ENCODE measurements at regions not wholly inside any gene's neighbourhood (a gene's known extent, or its start where the extent isn't known, plus 50 kb on each side); places are given as distances from the start of the nearest gene placed in this dataset.

DNA sequence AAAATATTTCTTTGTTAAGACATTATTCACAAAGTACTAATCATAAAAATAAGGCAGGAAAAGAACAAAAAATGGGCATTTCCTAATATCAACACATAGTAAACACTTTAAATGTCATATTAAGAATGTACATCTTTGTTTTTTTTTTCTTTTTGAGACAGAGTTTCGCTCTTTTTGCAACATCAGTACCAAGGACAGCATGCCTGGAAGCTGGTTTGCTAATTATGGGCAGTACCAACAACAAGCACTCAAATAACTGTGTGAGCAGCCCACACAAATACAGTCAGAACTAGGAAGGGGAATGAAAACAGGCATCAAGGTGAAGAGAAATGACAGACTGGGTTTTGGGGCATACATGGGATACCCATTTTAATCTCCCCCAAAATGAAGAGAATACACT lies 788.0 kb upstream of the SLITRK1 start:
- no peak overlapping the region for H3K4me3 ChIP-seq (ENCODE audit: low read depth, low read length)
- H3K36me3 ChIP-seq, result no peaks in the 10 kb centered on the region
- H3K27me3 ChIP-seq, result no peaks in the 10 kb centered on the region
- TF ChIP-seq CTCF (IDR thresholded peaks at IDR 0.05; ENCODE audit: low read depth, low read length), result no peak
- H3K4me1 ChIP-seq, result no peaks in the 10 kb centered on the region
- H3K9me3 ChIP-seq, result no peaks in the 10 kb centered on the region
- DNase-seq, result no peak

- Histone ChIP-seq H3K4me3 (ENCODE audit: low read depth, low read length) (no peak overlapping the region), H3K27me3 (no peaks in the 10 kb centered on the region), H3K9me3 (no peaks in the 10 kb centered on the region), H3K36me3 (no peaks in the 10 kb centered on the region), H3K4me1 (no peaks in the 10 kb centered on the region)
- TF ChIP-seq CTCF (IDR thresholded peaks at IDR 0.05; ENCODE audit: low read depth, low read length), result no peak
- no peak for DNase-seq
Measured at GRCh38 chr13:84668637-84669036, 786.4 kb upstream of the SLITRK1 start.

DNA sequence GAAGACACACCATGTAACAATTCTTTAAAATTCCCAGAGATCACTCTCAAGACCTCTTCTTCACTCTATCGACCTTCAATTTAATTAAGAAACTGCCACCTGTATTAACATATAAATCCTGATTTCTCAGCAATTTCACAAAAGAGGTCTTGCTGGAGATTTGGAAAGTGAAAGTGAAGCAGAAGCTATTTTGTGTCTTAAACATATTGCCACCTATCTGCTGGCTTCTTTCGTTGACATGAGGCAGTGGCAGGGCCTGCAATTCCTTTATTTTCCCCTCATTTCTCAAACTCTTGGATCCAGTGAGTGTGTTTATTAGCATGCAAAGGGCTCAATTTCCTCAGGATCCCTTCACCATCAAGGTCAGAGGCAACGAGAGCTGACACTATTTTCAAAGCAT lies 780.2 kb upstream of the SLITRK1 start:
- Histone ChIP-seq H3K36me3 (no peaks in the 10 kb centered on the region), H3K9me3 (no peaks in the 10 kb centered on the region), H3K27me3 (no peaks in the 10 kb centered on the region), H3K4me1 (peaks cover 13% of the 10 kb centered on the region), H3K4me3 (ENCODE audit: low read depth, low read length) (no peak overlapping the region)
- no peak for DNase-seq
- no peak for TF ChIP-seq CTCF (IDR thresholded peaks at IDR 0.05; ENCODE audit: low read depth, low read length)

GRCh38 chr13:84661718-84662117 lies 779.4 kb upstream of the SLITRK1 start:
- no peaks in the 10 kb centered on the region for H3K36me3 ChIP-seq
- no peak overlapping the region for H3K4me3 ChIP-seq (ENCODE audit: low read depth, low read length)
- no peak for TF ChIP-seq CTCF (IDR thresholded peaks at IDR 0.05; ENCODE audit: low read depth, low read length)
- H3K27me3 ChIP-seq, result no peaks in the 10 kb centered on the region
- H3K4me1 ChIP-seq, result peaks cover 13% of the 10 kb centered on the region
- no peak for DNase-seq
- no peaks in the 10 kb centered on the region for H3K9me3 ChIP-seq

DNA sequence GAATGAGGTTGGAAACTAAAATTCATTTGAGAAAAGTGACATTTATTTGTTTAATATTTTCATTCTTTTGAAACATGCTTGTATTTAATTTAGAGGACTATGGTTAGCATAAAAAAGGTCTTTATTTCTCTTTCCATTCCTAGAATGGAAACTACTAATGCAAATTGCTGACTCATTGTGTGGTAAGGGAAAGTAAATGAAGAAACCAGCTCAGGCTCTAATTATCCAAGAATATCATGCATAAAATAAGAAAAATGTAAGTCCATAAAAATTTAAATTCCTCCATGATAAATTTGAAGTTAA lies 777.0 kb upstream of the SLITRK1 start:
- no peaks in the 10 kb centered on the region for H3K9me3 ChIP-seq
- no peak for TF ChIP-seq CTCF (IDR thresholded peaks at IDR 0.05; ENCODE audit: low read depth, low read length)
- peaks cover 13% of the 10 kb centered on the region for H3K4me1 ChIP-seq
- H3K27me3 ChIP-seq, result no peaks in the 10 kb centered on the region
- no peaks in the 10 kb centered on the region for H3K36me3 ChIP-seq
- no peak for DNase-seq
- H3K4me3 ChIP-seq (ENCODE audit: low read depth, low read length), result no peak overlapping the region

- Histone ChIP-seq H3K36me3 (no peaks in the 10 kb centered on the region), H3K9me3 (no peaks in the 10 kb centered on the region), H3K4me1 (peaks cover 13% of the 10 kb centered on the region), H3K4me3 (ENCODE audit: low read depth, low read length) (no peak overlapping the region), H3K27me3 (no peaks in the 10 kb centered on the region)
- no peak for DNase-seq
- no peak for TF ChIP-seq CTCF (IDR thresholded peaks at IDR 0.05; ENCODE audit: low read depth, low read length)
Measured at GRCh38 chr13:84658491-84659358, 776.5 kb upstream of the SLITRK1 start.

Measured in BE2C (cell line).